ENCODE measurements at regions not wholly inside any gene's neighbourhood (a gene's known extent, or its start where the extent isn't known, plus 50 kb on each side); places are given as distances from the start of the nearest gene placed in this dataset.

GRCh38 chr1:65075123-65075976, 72.7 kb upstream of the AK4 start (continued):
- TF ChIP-seq SKIL (IDR thresholded peaks at IDR 0.05; ENCODE audit: low read depth, poor library complexity, severe bottlenecking) (no peak), IRF5 (IDR thresholded peaks at IDR 0.05; ENCODE audit: borderline replicate concordance) (no peak), RUNX3 (IDR thresholded peaks at IDR 0.05; ENCODE audit: low read length) (peak; percentile 16; the same call in 1 of the 2 replicates), BHLHE40 (IDR thresholded peaks at IDR 0.05; ENCODE audit: borderline replicate concordance in 1 of 2, low read depth in 2 of 2, low read length in 1 of 2) (no peak), CHD4 (IDR thresholded peaks at IDR 0.05) (no peak)

- Histone ChIP-seq H3K4me2 (ENCODE audit: control insufficient read depth, insufficient read depth) (no peak overlapping the region), H3K9me3 (replicated peaks; ENCODE audit: control insufficient read depth, insufficient read depth, low read length) (no peaks in the 10 kb centered on the region), H4K20me1 (ENCODE audit: control insufficient read depth, insufficient read depth) (no peaks in the 10 kb centered on the region), H3K4me3 (no peak overlapping the region), H2AFZ (ENCODE audit: control insufficient read depth, low read depth, low read length) (no peak overlapping the region), H3K36me3 (ENCODE audit: control insufficient read depth in 2 of 2, insufficient read depth in 2 of 2, low read length in 1 of 2) (no peaks in the 10 kb centered on the region), H3K27ac (ENCODE audit: control insufficient read depth, insufficient read depth) (no peak overlapping the region), H3K9ac (ENCODE audit: control insufficient read depth, insufficient read depth, low read length) (no peak overlapping the region), H3K79me2 (ENCODE audit: control insufficient read depth, insufficient read depth, low read length) (no peaks in the 10 kb centered on the region), H3K27me3 (replicated peaks in 1 of 2; ENCODE audit: control insufficient read depth in 2 of 2, insufficient read depth in 2 of 2, low read length in 1 of 2) (no peaks in the 10 kb centered on the region; a peak in 1 of 4 replicates), H3K4me1 (ENCODE audit: control insufficient read depth, insufficient read depth, low read length) (no peaks in the 10 kb centered on the region)
- ChIA-PET SMC1A (ENCODE audit: uncharacterized antibody, unreplicated experiment) (interaction anchor here (1.4 to 5.9 kb wide), 2 partner anchors 116 to 131 kb away, joined by 5 to 35 read pairs; no protein-coding TSS in a partner anchor), RAD21 (ENCODE audit: unreplicated experiment) (interaction anchor here (1.2 kb wide), 1 partner anchor 13 kb away, joined by 3 read pairs; no protein-coding TSS in a partner anchor), CTCF (interaction anchor here (0.8 to 4.0 kb wide), 3 partner anchors 13 to 135 kb away, joined by 3 to 45 read pairs (median 5); no protein-coding TSS in a partner anchor), POLR2A (no interaction called here)
- DNase-seq (ENCODE audit: low read depth, low spot score) (no peak), ATAC-seq (no peak), FAIRE-seq (no peak)
- intact Hi-C loops (cut with micrococcal nuclease; ENCODE audit: unreplicated experiment) = loop anchor here (5.0 kb wide), 2 partner anchors 390 to 810 kb away; no protein-coding TSS in a partner anchor
- TF ChIP-seq TCF12 (IDR thresholded peaks at IDR 0.05; ENCODE audit: low read depth, low read length) = no peak
- no peak for TF ChIP-seq RBBP5 (conservative IDR thresholded peaks at IDR 0.05)
- no peak for TF ChIP-seq IRF3 (IDR thresholded peaks at IDR 0.05)
- TF ChIP-seq ZNF274 (IDR thresholded peaks at IDR 0.05; ENCODE audit: insufficient read depth, insufficient read length) = no peak
- no peak for TF ChIP-seq ZNF592 (IDR thresholded peaks at IDR 0.05)
- TF ChIP-seq CEBPB (IDR thresholded peaks at IDR 0.05; ENCODE audit: borderline replicate concordance in 1 of 2, low read depth in 2 of 2, low read length in 2 of 2) = no peak
- no peak for TF ChIP-seq IRF4 (IDR thresholded peaks at IDR 0.05; ENCODE audit: low read depth, low read length)
- WGBS (ENCODE audit: insufficient coverage, insufficient replicate concordance, low lambda C conversion rate, missing lambda C conversion rate) = 55% methylated on average over 3 of the region's 3 CpGs
- in situ Hi-C loops (cut with MboI) = no loop called here
- BruUV-seq (replicated peaks) = no TSS peak
Measured at GRCh38 chr1:65077369-65077768, 70.6 kb upstream of the AK4 start.
